ENCODE measurements at regions not wholly inside any gene's neighbourhood (a gene's known extent, or its start where the extent isn't known, plus 50 kb on each side); places are given as distances from the start of the nearest gene placed in this dataset.

DNA sequence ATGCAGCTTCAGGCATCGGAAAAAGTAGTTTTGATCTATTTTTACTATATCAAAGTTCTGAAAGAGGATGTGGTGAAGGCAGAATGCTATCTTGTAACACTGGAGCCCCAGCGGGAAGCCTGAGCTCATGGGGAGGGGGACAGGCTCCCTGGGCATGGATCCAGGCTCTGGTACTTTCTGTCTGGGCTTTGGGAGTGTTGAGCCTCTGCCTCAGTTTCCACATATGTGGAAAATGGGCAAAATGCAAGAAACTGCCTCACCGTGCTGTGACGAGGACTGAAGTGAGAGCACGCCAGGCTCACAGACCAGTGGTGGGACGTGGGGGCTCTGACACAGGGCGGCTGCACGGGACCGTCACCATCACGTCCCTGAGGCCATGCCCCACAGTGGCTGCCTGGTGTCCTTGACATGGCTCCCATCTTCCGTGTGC, 182.9 kb upstream of the SHH start:
- Histone ChIP-seq H3K9me3 (ENCODE audit: low read length) (no peaks in the 10 kb centered on the region), H3K36me3 (replicated peaks in 1 of 2; ENCODE audit: control insufficient read depth in 1 of 2, insufficient read depth in 2 of 2, low read length in 2 of 2) (no peaks in the 10 kb centered on the region), H3K9ac (ENCODE audit: insufficient read depth, low read depth, low read length) (no peak overlapping the region), H3K4me1 (ENCODE audit: insufficient read depth, low read length) (peaks cover 11% of the 10 kb centered on the region; the same call in 1 of the 2 replicates), H3K27me3 (ENCODE audit: control insufficient read depth in 1 of 2, insufficient read depth in 2 of 2, low read length in 2 of 2) (peaks cover 16 to 65% of the 10 kb centered on the region in 2 experiments), H3K4me2 (ENCODE audit: low read depth, low read length) (no peak overlapping the region), H4K20me1 (ENCODE audit: insufficient read depth, low read length) (no peaks in the 10 kb centered on the region), H3K79me2 (ENCODE audit: insufficient read depth, low read length) (no peaks in the 10 kb centered on the region), H3K27ac (ENCODE audit: extremely low read length, insufficient read depth, low read length) (no peak overlapping the region), H3K4me3 (replicated peaks in 1 of 3; ENCODE audit: insufficient read depth in 1 of 3, low read depth in 2 of 3, low read length in 3 of 3) (no peak overlapping the region), H2AFZ (ENCODE audit: low read length) (no peak overlapping the region)
- no peak for TF ChIP-seq RFX1 (IDR thresholded peaks at IDR 0.05)
- no peak for TF ChIP-seq ZNF383 (CRISPR knock-in tag; IDR thresholded peaks at IDR 0.05; ENCODE audit: borderline replicate concordance)
- TF ChIP-seq, protein P1, sequence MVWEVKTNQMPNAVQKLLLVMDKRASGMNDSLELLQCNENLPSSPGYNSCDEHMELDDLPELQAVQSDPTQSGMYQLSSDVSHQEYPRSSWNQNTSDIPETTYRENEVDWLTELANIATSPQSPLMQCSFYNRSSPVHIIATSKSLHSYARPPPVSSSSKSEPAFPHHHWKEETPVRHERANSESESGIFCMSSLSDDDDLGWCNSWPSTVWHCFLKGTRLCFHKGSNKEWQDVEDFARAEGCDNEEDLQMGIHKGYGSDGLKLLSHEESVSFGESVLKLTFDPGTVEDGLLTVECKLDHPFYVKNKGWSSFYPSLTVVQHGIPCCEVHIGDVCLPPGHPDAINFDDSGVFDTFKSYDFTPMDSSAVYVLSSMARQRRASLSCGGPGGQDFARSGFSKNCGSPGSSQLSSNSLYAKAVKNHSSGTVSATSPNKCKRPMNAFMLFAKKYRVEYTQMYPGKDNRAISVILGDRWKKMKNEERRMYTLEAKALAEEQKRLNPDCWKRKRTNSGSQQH (CRISPR knock-in tag; IDR thresholded peaks at IDR 0.05; ENCODE audit: low read depth) = no peak
- no peak for TF ChIP-seq ZNF275 (CRISPR knock-in tag; IDR thresholded peaks at IDR 0.05; ENCODE audit: borderline replicate concordance)
- no peak for TF ChIP-seq RXRB (CRISPR knock-in tag; IDR thresholded peaks at IDR 0.05; ENCODE audit: borderline replicate concordance)
- no peak for TF ChIP-seq ZKSCAN5 (CRISPR knock-in tag; IDR thresholded peaks at IDR 0.05)
- TF ChIP-seq ZNF703 (CRISPR knock-in tag; IDR thresholded peaks at IDR 0.05; ENCODE audit: borderline replicate concordance) = no peak
- no peak for TF ChIP-seq MEIS1 (CRISPR knock-in tag; IDR thresholded peaks at IDR 0.05; ENCODE audit: borderline replicate concordance)
- no peak for TF ChIP-seq REST (IDR thresholded peaks at IDR 0.05; ENCODE audit: borderline replicate concordance in 1 of 2, low read depth in 1 of 2, low read length in 2 of 2)
- no peak for TF ChIP-seq RAD51 (IDR thresholded peaks at IDR 0.05; ENCODE audit: borderline replicate concordance)
- no peak for TF ChIP-seq HOXA9 (CRISPR knock-in tag; IDR thresholded peaks at IDR 0.05; ENCODE audit: borderline replicate concordance)
- TF ChIP-seq ETV5 (CRISPR knock-in tag; IDR thresholded peaks at IDR 0.05; ENCODE audit: borderline replicate concordance) = no peak
- TF ChIP-seq RFX5 (IDR thresholded peaks at IDR 0.05; ENCODE audit: low read depth, low read length) = no peak
- no peak for TF ChIP-seq FOXJ3 (CRISPR knock-in tag; IDR thresholded peaks at IDR 0.05; ENCODE audit: borderline replicate concordance)
- TF ChIP-seq SRSF1 (optimal IDR thresholded peaks at IDR 0.05; ENCODE audit: low read depth, low read length) = no peak
- 6% methylated on average over 3 of the region's 11 CpGs for WGBS (ENCODE audit: low lambda C conversion rate)
- no peak for DNase-seq (ENCODE audit: low spot score)
- intact Hi-C loops (cut with micrococcal nuclease; ENCODE audit: unreplicated experiment) (no loop called here), in situ Hi-C loops (cut with HindIII; ENCODE audit: extremely low pct_ligation_motif_present, low pct_unique_long_range_greater_than_20kb) (no loop called here)
- ATAC-seq = no peak
- FAIRE-seq = no peak
- ChIA-PET POLR2A (no interaction called here), CTCF (ENCODE audit: low intra/inter-chr PET ratio, low total read pairs) (no interaction called here)
- BruUV-seq (replicated peaks) = no TSS peak

Data from HepG2 (cell line).